ENCODE measurements at regions not wholly inside any gene's neighbourhood (a gene's known extent, or its start where the extent isn't known, plus 50 kb on each side); places are given as distances from the start of the nearest gene placed in this dataset.

DNA sequence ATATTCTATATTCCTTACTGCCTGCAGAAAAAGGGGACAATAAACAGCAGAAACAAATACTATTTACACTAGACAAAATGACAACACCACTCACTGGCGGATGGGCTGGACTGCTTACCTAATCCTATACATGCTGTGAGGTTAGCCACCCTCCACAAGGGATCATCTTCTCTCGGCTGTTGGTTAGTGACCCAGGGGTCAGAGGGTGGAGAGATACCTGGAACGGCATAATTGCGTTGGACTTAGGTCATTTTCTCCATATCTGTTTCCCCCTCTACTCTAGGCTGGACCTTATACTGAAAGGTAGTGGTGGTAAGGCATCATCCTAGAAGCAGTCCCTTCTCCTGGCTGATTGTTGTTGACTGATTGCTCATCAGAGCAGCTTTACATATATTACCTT is 286.8 kb upstream of the UGT8 start:
- TF ChIP-seq, protein P1, sequence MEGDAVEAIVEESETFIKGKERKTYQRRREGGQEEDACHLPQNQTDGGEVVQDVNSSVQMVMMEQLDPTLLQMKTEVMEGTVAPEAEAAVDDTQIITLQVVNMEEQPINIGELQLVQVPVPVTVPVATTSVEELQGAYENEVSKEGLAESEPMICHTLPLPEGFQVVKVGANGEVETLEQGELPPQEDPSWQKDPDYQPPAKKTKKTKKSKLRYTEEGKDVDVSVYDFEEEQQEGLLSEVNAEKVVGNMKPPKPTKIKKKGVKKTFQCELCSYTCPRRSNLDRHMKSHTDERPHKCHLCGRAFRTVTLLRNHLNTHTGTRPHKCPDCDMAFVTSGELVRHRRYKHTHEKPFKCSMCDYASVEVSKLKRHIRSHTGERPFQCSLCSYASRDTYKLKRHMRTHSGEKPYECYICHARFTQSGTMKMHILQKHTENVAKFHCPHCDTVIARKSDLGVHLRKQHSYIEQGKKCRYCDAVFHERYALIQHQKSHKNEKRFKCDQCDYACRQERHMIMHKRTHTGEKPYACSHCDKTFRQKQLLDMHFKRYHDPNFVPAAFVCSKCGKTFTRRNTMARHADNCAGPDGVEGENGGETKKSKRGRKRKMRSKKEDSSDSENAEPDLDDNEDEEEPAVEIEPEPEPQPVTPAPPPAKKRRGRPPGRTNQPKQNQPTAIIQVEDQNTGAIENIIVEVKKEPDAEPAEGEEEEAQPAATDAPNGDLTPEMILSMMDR (IDR thresholded peaks at IDR 0.05): no peak
- TF ChIP-seq POLR2A (IDR thresholded peaks at IDR 0.05) (no peak), POLR2AphosphoS5 (IDR thresholded peaks at IDR 0.05; ENCODE audit: insufficient read depth in 1 of 2, low read depth in 1 of 2) (no peak)

Data from vagina (tissue), 2 donors.